CD4-positive, alpha-beta T cell (primary cell): ENCODE measurements at regions not wholly inside any gene's neighbourhood (a gene's known extent, or its start where the extent isn't known, plus 50 kb on each side); places are given as distances from the start of the nearest gene placed in this dataset.

Experiments used
- ATAC-seq: fragments of 200-7000 bp; cut with Tn5 transposase; one replicate; pipeline ENCODE4 v1.10.0; 2022; ENCODE audit warnings: mild to moderate bottlenecking; ENCODE audit not compliant: poor library complexity
- CTCF ChIA-PET: fragments of 350-600 bp; sonication (Branson Sonifier 250); formaldehyde crosslinking; loops from one replicate; lab custom pipeline; 2021; ENCODE audit warnings: antibody characterized with exemption, inconsistent platforms; lab: Charles Lee
- POLR2A ChIA-PET: fragments of 350-600 bp; sonication (Branson Sonifier 250); formaldehyde crosslinking; loops from one replicate; lab custom pipeline; 2021; ENCODE audit warnings: antibody characterized with exemption, inconsistent platforms; lab: Charles Lee
- DNase-seq, 14 experiments: peaks; one replicate each; pipeline ENCODE4 v3.0.0-alpha.2; 2013 to 2020; ENCODE audit warnings: mixed read lengths in 2 of 14
- H3K27ac ChIP-seq, 2 donors: one replicate each; pipeline versions ENCODE4 v1.5.1 to v1.7.0; 2013; ENCODE audit warnings: low read length in 2 of 2, low read depth in 1 of 2, mild to moderate bottlenecking in 1 of 2
- H3K27me3 ChIP-seq, 2 experiments: 1 replicate in 1 of 2; 2 replicates in 1 of 2; pipeline versions ENCODE4 v1.6.1 to v1.7.0; 2013; ENCODE audit warnings: low read length in 2 of 2, control low read depth in 1 of 2, mild to moderate bottlenecking in 1 of 2, moderate library complexity in 1 of 2; ENCODE audit not compliant: insufficient read depth in 2 of 2, control insufficient read depth in 1 of 2
- H3K36me3 ChIP-seq: one replicate; pipeline ENCODE4 v1.6.1; 2013; ENCODE audit warnings: low read length, control low read depth; ENCODE audit not compliant: insufficient read depth
- H3K4me1 ChIP-seq: one replicate; pipeline ENCODE4 v1.6.1; 2013; ENCODE audit warnings: low read length, control low read depth; ENCODE audit not compliant: insufficient read depth
- H3K4me3 ChIP-seq: one replicate; pipeline ENCODE4 v1.5.1; 2013; ENCODE audit warnings: mild to moderate bottlenecking, low read length, moderate library complexity
- H3K9me3 ChIP-seq, 2 experiments: 1 replicate in 1 of 2; 2 replicates in 1 of 2; pipeline versions ENCODE4 v1.6.1 to v1.7.0; 2013; ENCODE audit warnings: low read length in 2 of 2, mild to moderate bottlenecking in 2 of 2, control low read depth in 1 of 2, moderate library complexity in 1 of 2; ENCODE audit not compliant: control insufficient read depth in 1 of 2, insufficient read depth in 1 of 2
- H3K27ac Mint-ChIP-seq: one replicate; pipeline ENCODE4 v1.8.0; 2020; ENCODE audit warnings: mixed read lengths
- H3K27me3 Mint-ChIP-seq: one replicate; pipeline ENCODE4 v1.8.0; 2021; ENCODE audit warnings: mixed read lengths
- H3K36me3 Mint-ChIP-seq: one replicate; pipeline ENCODE4 v1.8.0; 2021; ENCODE audit warnings: low read depth, mixed read lengths
- H3K4me1 Mint-ChIP-seq: one replicate; pipeline ENCODE4 v1.8.0; 2021; ENCODE audit warnings: low read depth, mixed read lengths
- H3K4me3 Mint-ChIP-seq: one replicate; pipeline ENCODE4 v1.8.0; 2020; ENCODE audit warnings: mild to moderate bottlenecking, mixed read lengths
- H3K9me3 Mint-ChIP-seq: one replicate; pipeline ENCODE4 v1.8.0; 2020; ENCODE audit warnings: mixed read lengths
- CTCF ChIP-seq: fragments of 200-600 bp; IDR thresholded peaks from one replicate; pipeline ENCODE4 v1.8.0; 2022; ENCODE audit warnings: antibody characterized with exemption, mild to moderate bottlenecking
- intact Hi-C, 2 experiments: fragments of 100-400 bp; cut with DNase I in 1 of 2; cut with micrococcal nuclease in 1 of 2; formaldehyde crosslinking; loops; one replicate each; pipeline versions ENCODE4 v1.15.1 to v1.9.0; 2023 to 2025; cut with DNase I, micrococcal nuclease

- H3K36me3 Mint-ChIP-seq, result no peaks in the 10 kb centered on the region
- ChIA-PET CTCF (no interaction called here), POLR2A (no interaction called here)
- no peaks in the 10 kb centered on the region for H3K9me3 Mint-ChIP-seq
- H3K27ac Mint-ChIP-seq, result no peak overlapping the region
- no peak overlapping the region for H3K4me3 ChIP-seq
- intact Hi-C loops, result no loop called here
- DNase-seq (no peak), ATAC-seq (no peak)
- no peak for TF ChIP-seq CTCF
- H3K36me3 ChIP-seq, result no peaks in the 10 kb centered on the region
- no peak overlapping the region for H3K27ac ChIP-seq
- no peaks in the 10 kb centered on the region for H3K4me1 ChIP-seq
- no peak overlapping the region for H3K4me3 Mint-ChIP-seq
- no peaks in the 10 kb centered on the region for H3K4me1 Mint-ChIP-seq
- H3K9me3 ChIP-seq, result peaks cover 0 to 14% of the 10 kb centered on the region in 2 experiments
- no peaks in the 10 kb centered on the region for H3K27me3 ChIP-seq
- no peaks in the 10 kb centered on the region for H3K27me3 Mint-ChIP-seq
Measured at GRCh38 chr16:5653789-5654188, 556.2 kb upstream of the EEF2KMT start.

DNA sequence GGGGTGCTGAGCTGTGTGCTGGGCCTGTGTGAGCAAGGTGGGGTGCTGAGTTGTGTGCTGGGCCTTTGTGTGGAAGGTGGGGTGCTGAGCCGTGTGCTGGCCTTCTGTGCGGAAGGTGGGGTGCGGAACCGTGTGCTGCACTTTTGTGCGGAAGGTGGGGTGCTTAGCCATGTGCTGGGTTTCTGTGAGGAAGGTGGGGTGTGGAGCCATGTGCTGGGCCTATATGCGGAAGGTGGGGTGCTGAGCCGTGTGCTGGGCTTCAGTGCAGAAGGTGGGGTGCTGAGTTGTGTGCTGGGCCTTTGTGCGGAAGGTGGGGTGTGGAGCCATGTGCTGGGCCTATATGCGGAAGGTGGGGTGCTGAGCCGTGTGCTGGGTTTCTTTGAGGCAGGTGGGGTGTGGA, 555.4 kb upstream of the EEF2KMT start:
- H3K27me3 Mint-ChIP-seq, result peaks cover 3% of the 10 kb centered on the region
- DNase-seq (no peak), ATAC-seq (no peak)
- H3K27me3 ChIP-seq, result no peaks in the 10 kb centered on the region
- no peak overlapping the region for H3K27ac Mint-ChIP-seq
- TF ChIP-seq CTCF, result no peak
- CTCF ChIA-PET, result no interaction called here
- no peak overlapping the region for H3K27ac ChIP-seq
- H3K4me1 Mint-ChIP-seq, result no peaks in the 10 kb centered on the region
- POLR2A ChIA-PET, result no interaction called here
- H3K9me3 ChIP-seq, result peaks cover 0 to 12% of the 10 kb centered on the region in 2 experiments
- no peaks in the 10 kb centered on the region for H3K36me3 ChIP-seq
- intact Hi-C loops, result no loop called here
- no peaks in the 10 kb centered on the region for H3K36me3 Mint-ChIP-seq
- H3K4me1 ChIP-seq, result no peaks in the 10 kb centered on the region
- H3K4me3 Mint-ChIP-seq, result no peak overlapping the region
- H3K9me3 Mint-ChIP-seq, result no peaks in the 10 kb centered on the region
- H3K4me3 ChIP-seq, result no peak overlapping the region

- Mint-ChIP-seq H3K4me3 (no peak overlapping the region), H3K27ac (no peak overlapping the region), H3K27me3 (peaks cover 3% of the 10 kb centered on the region), H3K36me3 (no peaks in the 10 kb centered on the region), H3K9me3 (no peaks in the 10 kb centered on the region), H3K4me1 (no peaks in the 10 kb centered on the region)
- ChIA-PET CTCF (no interaction called here), POLR2A (no interaction called here)
- no peaks in the 10 kb centered on the region for H3K4me1 ChIP-seq
- no peak overlapping the region for H3K27ac ChIP-seq
- no peaks in the 10 kb centered on the region for H3K36me3 ChIP-seq
- peaks cover 0 to 12% of the 10 kb centered on the region in 2 experiments for H3K9me3 ChIP-seq
- DNase-seq (no peak), ATAC-seq (no peak)
- no peak for TF ChIP-seq CTCF
- intact Hi-C loops, result no loop called here
- no peaks in the 10 kb centered on the region for H3K27me3 ChIP-seq
- H3K4me3 ChIP-seq, result no peak overlapping the region
Measured at GRCh38 chr16:5649762-5650743, 552.5 kb upstream of the EEF2KMT start.
